Coronary artery (tissue), 2 donors: ENCODE measurements at regions not wholly inside any gene's neighbourhood (a gene's known extent, or its start where the extent isn't known, plus 50 kb on each side); places are given as distances from the start of the nearest gene placed in this dataset.

ENCODE experiments used
- DNase-seq: peaks from one replicate; pipeline ENCODE4 v3.0.0-alpha.2; 2017; ENCODE audit warnings: low spot score
- H3K27ac ChIP-seq, 2 donors: fragments of 200-600 bp; sonication (generic); one replicate each; pipeline ENCODE4 v1.5.1; 2016 to 2019
- H3K4me3 ChIP-seq: fragments of 200-600 bp; sonication (generic); 2 replicates; pipeline ENCODE4 v1.5.1; 2016; ENCODE audit warnings: mild to moderate bottlenecking, moderate library complexity
- TF ChIP-seq, protein P1 (sequence below): fragments of 200-600 bp; sonication (generic); IDR thresholded peaks from one replicate; pipeline ENCODE4 v1.5.1; 2019; ENCODE audit warnings: antibody characterized with exemption

DNA sequence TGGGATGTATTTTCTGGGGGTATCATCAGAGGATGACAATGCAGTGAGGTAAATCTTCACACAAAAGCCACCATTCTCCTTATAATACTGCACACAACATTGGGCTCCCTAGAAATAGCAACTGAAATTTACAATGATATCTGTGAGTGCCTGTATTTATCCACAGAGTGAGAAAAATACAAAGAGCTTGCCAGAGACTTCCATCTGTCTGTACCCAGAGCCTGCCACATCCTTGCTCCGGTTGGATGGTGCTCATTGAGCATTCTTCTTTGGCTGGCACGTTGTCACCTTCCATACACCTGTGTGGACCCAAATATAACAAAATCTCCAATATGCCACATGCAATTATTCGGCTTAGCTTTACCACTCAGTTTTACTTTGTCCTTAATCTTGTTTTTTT is 189.5 kb upstream of the UFM1 start:
- DNase-seq, result no peak
- no peak overlapping the region for H3K27ac ChIP-seq
- TF ChIP-seq, protein P1, sequence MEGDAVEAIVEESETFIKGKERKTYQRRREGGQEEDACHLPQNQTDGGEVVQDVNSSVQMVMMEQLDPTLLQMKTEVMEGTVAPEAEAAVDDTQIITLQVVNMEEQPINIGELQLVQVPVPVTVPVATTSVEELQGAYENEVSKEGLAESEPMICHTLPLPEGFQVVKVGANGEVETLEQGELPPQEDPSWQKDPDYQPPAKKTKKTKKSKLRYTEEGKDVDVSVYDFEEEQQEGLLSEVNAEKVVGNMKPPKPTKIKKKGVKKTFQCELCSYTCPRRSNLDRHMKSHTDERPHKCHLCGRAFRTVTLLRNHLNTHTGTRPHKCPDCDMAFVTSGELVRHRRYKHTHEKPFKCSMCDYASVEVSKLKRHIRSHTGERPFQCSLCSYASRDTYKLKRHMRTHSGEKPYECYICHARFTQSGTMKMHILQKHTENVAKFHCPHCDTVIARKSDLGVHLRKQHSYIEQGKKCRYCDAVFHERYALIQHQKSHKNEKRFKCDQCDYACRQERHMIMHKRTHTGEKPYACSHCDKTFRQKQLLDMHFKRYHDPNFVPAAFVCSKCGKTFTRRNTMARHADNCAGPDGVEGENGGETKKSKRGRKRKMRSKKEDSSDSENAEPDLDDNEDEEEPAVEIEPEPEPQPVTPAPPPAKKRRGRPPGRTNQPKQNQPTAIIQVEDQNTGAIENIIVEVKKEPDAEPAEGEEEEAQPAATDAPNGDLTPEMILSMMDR, result no peak
- no peak overlapping the region for H3K4me3 ChIP-seq

DNA sequence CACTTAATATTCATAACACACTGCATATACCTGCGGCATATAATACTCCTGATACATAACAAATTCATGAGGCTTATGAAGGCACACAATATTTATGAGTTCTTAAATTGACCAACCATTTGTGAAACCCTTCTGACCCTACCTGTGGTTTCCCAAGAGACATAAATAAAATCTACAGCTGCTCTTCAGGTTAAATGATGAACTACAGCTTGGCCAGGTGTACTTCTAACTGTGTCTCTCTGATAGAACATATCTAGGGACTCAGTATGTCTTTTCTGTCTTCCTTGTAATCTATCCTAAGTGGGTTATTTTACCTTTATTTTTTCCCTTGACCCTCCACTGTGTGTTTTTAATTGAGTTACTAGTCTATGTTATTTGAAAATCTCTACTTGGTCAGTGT is 189.9 kb upstream of the UFM1 start:
- DNase-seq, result no peak
- no peak overlapping the region for H3K27ac ChIP-seq
- TF ChIP-seq, protein P1, result no peak
- no peak overlapping the region for H3K4me3 ChIP-seq

DNA sequence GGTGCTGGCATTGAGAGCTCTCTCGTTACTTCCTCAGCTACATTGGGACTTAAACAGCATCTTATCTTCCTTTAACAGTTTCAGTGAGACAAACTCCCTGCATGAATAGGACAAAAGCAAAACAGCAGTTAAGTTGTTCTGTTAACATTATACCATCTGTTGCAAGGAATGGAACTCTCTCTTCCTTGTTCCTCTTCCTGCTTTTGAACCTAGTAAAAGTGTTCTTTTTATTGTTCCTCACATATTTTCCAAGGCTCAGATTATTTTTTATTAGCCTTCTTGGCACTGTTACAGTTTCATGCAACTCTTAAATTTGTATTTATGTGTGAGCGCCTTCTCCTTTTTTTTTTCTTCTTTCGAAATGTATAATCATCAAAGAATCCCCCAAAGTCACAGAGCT is 202.6 kb upstream of the UFM1 start:
- TF ChIP-seq, protein P1, result no peak
- DNase-seq, result no peak
- Histone ChIP-seq H3K27ac (no peak overlapping the region), H3K4me3 (no peak overlapping the region)

DNA sequence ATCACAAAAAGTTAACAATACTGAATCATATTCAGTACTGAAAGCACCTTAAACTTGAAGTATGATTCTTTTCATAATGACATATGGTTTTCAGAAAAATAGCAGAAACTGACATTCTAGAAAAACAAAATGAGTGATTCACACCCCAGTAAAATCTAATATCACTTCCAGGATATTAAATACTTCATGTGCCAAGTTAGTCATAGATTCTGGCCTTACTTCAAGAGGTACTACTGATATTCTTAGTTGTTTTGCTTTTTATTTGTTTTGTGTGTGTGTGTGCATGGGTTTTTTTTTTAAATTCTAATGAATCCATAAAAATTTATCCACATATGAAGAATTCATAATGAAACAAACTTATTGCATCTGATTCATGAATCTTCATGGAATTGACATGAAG is 207.9 kb upstream of the UFM1 start:
- TF ChIP-seq, protein P1, result no peak
- H3K27ac ChIP-seq, result no peak overlapping the region
- H3K4me3 ChIP-seq, result no peak overlapping the region
- no peak for DNase-seq

DNA sequence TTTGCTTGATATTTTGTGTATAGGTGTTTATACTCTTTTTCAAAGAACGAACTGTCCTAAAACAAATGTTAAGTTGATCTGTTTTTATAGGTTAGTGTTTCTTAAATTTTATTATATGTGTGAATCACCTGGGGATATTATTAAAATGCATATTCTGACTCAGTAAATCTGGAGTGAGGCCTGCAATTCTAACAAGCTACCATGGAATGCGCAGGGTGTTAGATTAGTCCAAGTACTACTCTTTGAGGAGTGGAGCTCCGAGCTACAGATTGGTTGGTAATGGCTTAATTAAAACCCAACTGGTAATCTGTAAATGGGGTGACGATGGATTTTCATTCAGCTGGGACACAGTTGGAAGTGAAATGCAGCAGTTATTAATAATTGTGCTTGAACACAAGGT is 214.1 kb upstream of the UFM1 start:
- DNase-seq, result no peak
- H3K4me3 ChIP-seq, result no peak overlapping the region
- H3K27ac ChIP-seq, result no peak overlapping the region
- TF ChIP-seq, protein P1, result no peak

DNA sequence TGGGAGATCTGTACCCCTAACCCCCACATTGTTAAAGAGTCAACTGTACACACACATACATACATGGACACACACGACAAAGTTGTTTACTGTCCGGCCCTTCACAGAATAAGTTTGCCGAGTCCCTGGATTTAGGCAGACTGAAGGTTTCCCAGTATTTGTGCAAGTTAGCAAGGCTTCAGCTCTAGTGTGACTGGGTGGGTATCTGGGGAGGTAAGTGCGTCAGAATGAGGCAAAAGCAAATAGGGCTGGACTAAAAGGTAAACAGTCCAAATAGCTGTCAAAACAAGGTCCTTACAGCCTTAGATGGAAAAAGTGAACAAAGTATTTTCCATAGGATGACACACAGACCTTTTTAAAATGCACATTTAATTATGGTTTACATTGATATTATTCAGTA is 228.4 kb upstream of the UFM1 start:
- no peak overlapping the region for H3K4me3 ChIP-seq
- H3K27ac ChIP-seq, result no peak overlapping the region
- no peak for DNase-seq
- TF ChIP-seq, protein P1, result no peak

DNA sequence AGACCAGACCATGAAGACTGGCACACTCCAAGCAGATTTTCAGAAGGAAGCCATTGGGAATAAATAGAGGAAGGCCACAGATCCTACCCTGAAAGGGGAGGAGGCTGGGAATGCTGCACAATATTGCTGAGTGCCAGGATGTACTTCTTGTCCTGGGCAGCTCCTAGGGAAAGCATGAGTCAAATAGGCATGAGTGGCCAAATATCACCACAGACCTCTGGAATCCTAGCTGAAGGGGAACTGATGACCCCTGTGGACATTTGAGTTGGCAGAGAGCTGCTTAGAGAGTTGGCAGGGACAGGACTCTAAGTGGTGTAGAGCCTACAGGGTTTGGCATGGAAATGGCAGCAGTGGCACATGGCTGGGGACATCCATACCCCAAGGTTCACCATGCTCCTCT is 234.3 kb upstream of the TRPC4 start:
- TF ChIP-seq, protein P1, result no peak
- H3K4me3 ChIP-seq, result no peak overlapping the region
- no peak for DNase-seq
- no peak overlapping the region for H3K27ac ChIP-seq
